Fibroblast of lung (primary cell): ENCODE measurements at regions not wholly inside any gene's neighbourhood (a gene's known extent, or its start where the extent isn't known, plus 50 kb on each side); places are given as distances from the start of the nearest gene placed in this dataset.

Source experiments
- CTCF ChIP-seq, 2 donors: IDR thresholded peaks in 1 of 2; conservative IDR thresholded peaks in 1 of 2; 1 replicate in 1 of 2; 2 replicates in 1 of 2; pipeline ENCODE4 v1.5.1; 2011 to 2012; ENCODE audit warnings: low read length in 2 of 2, control low read depth in 1 of 2, inconsistent platforms in 1 of 2, low read depth in 1 of 2, mild to moderate bottlenecking in 1 of 2
- EZH2 ChIP-seq: IDR thresholded peaks from 2 replicates; pipeline ENCODE4 v1.5.1; 2012; ENCODE audit warnings: low read length, control low read depth, mild to moderate bottlenecking; ENCODE audit errors: missing control alignments

DNA sequence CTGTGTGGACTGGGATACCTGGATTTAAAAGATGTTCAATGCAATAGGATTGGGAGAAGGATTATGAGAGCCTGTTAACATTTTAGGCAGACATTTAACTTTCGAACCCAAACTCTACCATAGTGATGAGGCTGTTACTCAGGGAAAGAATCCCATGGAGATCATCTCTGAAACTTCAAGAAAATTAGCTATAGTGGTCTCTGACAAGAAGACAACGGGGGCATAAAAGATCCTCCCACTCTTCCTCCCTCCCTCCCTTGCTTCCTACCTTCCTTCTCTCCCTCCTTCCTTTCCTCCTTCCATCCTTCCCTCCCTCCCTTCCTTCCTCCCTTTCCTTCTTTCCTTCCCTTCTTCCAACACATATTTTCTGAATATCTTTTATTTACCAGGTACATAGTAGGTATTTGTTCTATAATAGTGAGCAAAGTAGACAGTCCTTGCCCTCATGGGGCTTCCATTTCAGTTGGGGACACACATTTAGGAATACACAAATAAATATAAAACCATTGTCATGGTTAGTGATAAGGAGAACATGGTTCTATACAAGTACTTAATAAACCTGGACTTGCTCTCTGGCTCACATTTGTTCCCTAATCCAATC is 143.2 kb downstream of the ATP6V1G3 start:
- no peak for TF ChIP-seq CTCF (conservative IDR thresholded peaks at IDR 0.05 in 1 of 2, IDR thresholded peaks at IDR 0.05 in 1 of 2; ENCODE audit: low read depth in 1 of 2, low read length in 2 of 2)
- no peak for TF ChIP-seq EZH2
